ENCODE measurements at regions not wholly inside any gene's neighbourhood (a gene's known extent, or its start where the extent isn't known, plus 50 kb on each side); places are given as distances from the start of the nearest gene placed in this dataset.

DNA sequence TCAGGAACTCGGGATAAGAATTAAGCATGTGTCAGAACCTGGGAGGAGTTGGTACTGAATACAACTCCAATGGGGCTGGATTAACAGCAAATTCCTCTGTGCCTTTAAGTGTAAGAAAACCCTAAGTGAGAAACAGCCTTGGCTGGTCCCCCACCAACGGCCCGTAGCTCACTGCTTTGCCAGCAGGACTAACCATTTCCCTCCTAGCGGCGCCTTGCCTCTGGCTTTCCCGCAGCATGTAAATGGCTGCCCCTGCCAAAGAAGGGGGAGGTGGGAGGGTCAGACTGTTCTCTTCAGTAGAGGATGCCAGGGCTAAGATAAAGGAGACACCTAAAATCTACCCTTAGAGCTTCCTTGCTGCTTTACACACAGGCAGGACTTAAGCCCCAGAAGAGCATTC lies 51.0 kb upstream of the SH3GL3 start:
- TF ChIP-seq, protein P1, sequence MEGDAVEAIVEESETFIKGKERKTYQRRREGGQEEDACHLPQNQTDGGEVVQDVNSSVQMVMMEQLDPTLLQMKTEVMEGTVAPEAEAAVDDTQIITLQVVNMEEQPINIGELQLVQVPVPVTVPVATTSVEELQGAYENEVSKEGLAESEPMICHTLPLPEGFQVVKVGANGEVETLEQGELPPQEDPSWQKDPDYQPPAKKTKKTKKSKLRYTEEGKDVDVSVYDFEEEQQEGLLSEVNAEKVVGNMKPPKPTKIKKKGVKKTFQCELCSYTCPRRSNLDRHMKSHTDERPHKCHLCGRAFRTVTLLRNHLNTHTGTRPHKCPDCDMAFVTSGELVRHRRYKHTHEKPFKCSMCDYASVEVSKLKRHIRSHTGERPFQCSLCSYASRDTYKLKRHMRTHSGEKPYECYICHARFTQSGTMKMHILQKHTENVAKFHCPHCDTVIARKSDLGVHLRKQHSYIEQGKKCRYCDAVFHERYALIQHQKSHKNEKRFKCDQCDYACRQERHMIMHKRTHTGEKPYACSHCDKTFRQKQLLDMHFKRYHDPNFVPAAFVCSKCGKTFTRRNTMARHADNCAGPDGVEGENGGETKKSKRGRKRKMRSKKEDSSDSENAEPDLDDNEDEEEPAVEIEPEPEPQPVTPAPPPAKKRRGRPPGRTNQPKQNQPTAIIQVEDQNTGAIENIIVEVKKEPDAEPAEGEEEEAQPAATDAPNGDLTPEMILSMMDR (IDR thresholded peaks at IDR 0.05) = no peak
- TF ChIP-seq POLR2A (IDR thresholded peaks at IDR 0.05) = no peak
- DNase-seq = no peak
- Histone ChIP-seq H3K9me3 (no peaks in the 10 kb centered on the region), H3K4me3 (no peak overlapping the region), H3K27ac (no peak overlapping the region), H3K27me3 (no peaks in the 10 kb centered on the region), H3K4me1 (peaks cover 4% of the 10 kb centered on the region), H3K36me3 (ENCODE audit: low read depth, missing control alignments) (no peaks in the 10 kb centered on the region)
- intact Hi-C loops (cut with DNase I; ENCODE audit: low total_unique reads) = no loop called here
- 15 to 30% methylated on average over 6 of the region's 6 CpGs for WGBS, 2 donors

Data from testis (tissue), 2 donors.